ENCODE measurements at regions not wholly inside any gene's neighbourhood (a gene's known extent, or its start where the extent isn't known, plus 50 kb on each side); places are given as distances from the start of the nearest gene placed in this dataset.

DNA sequence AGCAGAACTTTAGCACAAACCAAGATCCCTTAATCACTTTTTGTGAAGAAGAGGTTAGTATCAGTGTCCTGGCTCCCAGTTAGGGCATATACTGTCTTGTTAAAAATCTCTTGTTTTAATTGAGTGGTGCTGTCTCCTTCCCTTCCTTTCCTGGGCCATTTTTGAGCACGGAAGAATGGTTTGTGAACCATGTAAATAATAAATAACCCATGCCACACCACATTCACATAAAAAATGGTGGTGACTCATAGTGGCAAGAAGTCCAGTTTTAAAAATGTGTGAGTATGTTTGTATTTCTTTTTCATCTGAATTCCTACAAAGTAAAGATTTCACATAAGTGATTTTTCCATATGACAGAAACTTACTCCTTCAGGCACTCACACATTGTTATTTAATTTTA, 59.1 kb upstream of the SPRED1 start:
- no peaks in the 10 kb centered on the region for H3K9me1 ChIP-seq (ENCODE audit: insufficient read depth, low read length)
- H4K5ac ChIP-seq (ENCODE audit: low read depth, low read length) = no peak overlapping the region
- no peak overlapping the region for H2AFZ ChIP-seq (replicated peaks; ENCODE audit: low read length, poor library complexity)
- no peaks in the 10 kb centered on the region for H3K4me1 ChIP-seq (ENCODE audit: control insufficient read depth, insufficient read depth, low read length)
- H3K27ac ChIP-seq (ENCODE audit: insufficient read depth, low read length) = no peak overlapping the region
- no peak overlapping the region for H3K4me3 ChIP-seq (ENCODE audit: insufficient read depth, low read depth, low read length)
- no peak overlapping the region for H2AK9ac ChIP-seq (replicated peaks; ENCODE audit: low read depth, low read length, poor library complexity)
- no peak overlapping the region for H3K4me2 ChIP-seq (ENCODE audit: low read depth, low read length)
- H3K18ac ChIP-seq (ENCODE audit: low read depth, low read length) = no peak overlapping the region
- H2BK5ac ChIP-seq (ENCODE audit: low read depth, low read length, poor library complexity, severe bottlenecking) = no peak overlapping the region
- in situ Hi-C loops (cut with MboI; ENCODE audit: low sequenced_read_pairs) = loop anchor here (25.0 kb wide), 1 partner anchor 469 kb away; no protein-coding TSS in a partner anchor
- no peak overlapping the region for H2BK15ac ChIP-seq (ENCODE audit: low read depth, low read length)
- no peaks in the 10 kb centered on the region for H4K20me1 ChIP-seq (ENCODE audit: insufficient read depth, low read length)
- H2BK20ac ChIP-seq (ENCODE audit: low read depth, low read length) = no peak overlapping the region
- no peak overlapping the region for H4K8ac ChIP-seq (ENCODE audit: low read depth in 2 of 2, low read length in 2 of 2)
- H3K9me3 ChIP-seq (ENCODE audit: control insufficient read depth, insufficient read depth, low read length) = no peaks in the 10 kb centered on the region
- ChIA-PET POLR2A (ENCODE audit: unreplicated experiment) (no interaction called here), CTCF (no interaction called here)
- ATAC-seq (ENCODE audit: low read depth) (0 out of 2 replicates have a peak, but pooled peaks have one; percentile 24), DNase-seq (no peak)
- TF ChIP-seq NFE2L2 (IDR thresholded peaks at IDR 0.05; ENCODE audit: low read depth, low read length) = no peak
- no peak for TF ChIP-seq RCOR1 (IDR thresholded peaks at IDR 0.05; ENCODE audit: insufficient replicate concordance, low read length)
- no peak for TF ChIP-seq MXI1 (IDR thresholded peaks at IDR 0.05; ENCODE audit: borderline replicate concordance, low read depth, low read length)
- TF ChIP-seq POLR2A (IDR thresholded peaks at IDR 0.05; ENCODE audit: low read depth, low read length) = no peak
- TF ChIP-seq SMC3 (IDR thresholded peaks at IDR 0.05; ENCODE audit: low read depth, low read length) = no peak
- no peak for TF ChIP-seq RAD21 (IDR thresholded peaks at IDR 0.05; ENCODE audit: low read length)
- no peak for TF ChIP-seq CEBPB (IDR thresholded peaks at IDR 0.05; ENCODE audit: low read depth, low read length)
- TF ChIP-seq ELK1 (IDR thresholded peaks at IDR 0.05; ENCODE audit: borderline replicate concordance, low read depth, low read length) = no peak
- TF ChIP-seq MAFK (IDR thresholded peaks at IDR 0.05; ENCODE audit: low read depth, low read length) = no peak
- no peak for TF ChIP-seq MAZ (IDR thresholded peaks at IDR 0.05; ENCODE audit: borderline replicate concordance, low read depth, low read length)
- TF ChIP-seq CHD1 (IDR thresholded peaks at IDR 0.05; ENCODE audit: low read depth, low read length) = no peak
- no peak for TF ChIP-seq FOS (IDR thresholded peaks at IDR 0.05; ENCODE audit: low read depth, low read length)
- TF ChIP-seq RFX5 (IDR thresholded peaks at IDR 0.05; ENCODE audit: low read depth, low read length) = no peak
- TF ChIP-seq USF2 (IDR thresholded peaks at IDR 0.05; ENCODE audit: low read depth, low read length) = no peak
- TF ChIP-seq BHLHE40 (IDR thresholded peaks at IDR 0.05; ENCODE audit: low read depth, low read length) = no peak
- TF ChIP-seq CTCF (conservative IDR thresholded peaks at IDR 0.05; ENCODE audit: low read depth, low read length) = no peak
- no peak overlapping the region for H3K9ac ChIP-seq (ENCODE audit: low read depth, low read length)
- no CpG with 5 or more reads among the region's 1 CpG for WGBS, 2 experiments (ENCODE audit: extremely low coverage in 2 of 2, insufficient read length in 1 of 2)
- H3K23ac ChIP-seq (ENCODE audit: low read depth, low read length) = no peak overlapping the region
- H3K27me3 ChIP-seq (ENCODE audit: control insufficient read depth, insufficient read depth, low read length) = peaks cover 17% of the 10 kb centered on the region
- no peaks in the 10 kb centered on the region for H3K79me1 ChIP-seq (ENCODE audit: low read depth in 1 of 2, low read length in 2 of 2)
- no peak overlapping the region for H2BK120ac ChIP-seq (ENCODE audit: low read depth, low read length)
- intact Hi-C loops (cut with micrococcal nuclease) = no loop called here
- no peak overlapping the region for H3K14ac ChIP-seq (replicated peaks; ENCODE audit: low read depth, low read length)
- H3K4ac ChIP-seq (ENCODE audit: low read depth, low read length) = no peak overlapping the region
- H4K91ac ChIP-seq (ENCODE audit: insufficient read depth, low read depth, low read length) = no peak overlapping the region
- dilution Hi-C loops (cut with HindIII; ENCODE audit: low sequenced_read_pairs, unreplicated experiment) = no loop called here
- no peaks in the 10 kb centered on the region for H3K36me3 ChIP-seq (ENCODE audit: control insufficient read depth, insufficient read depth, low read length)
- BruUV-seq (replicated peaks) = no TSS peak
- no peak overlapping the region for H2AK5ac ChIP-seq (ENCODE audit: low read depth, low read length)
- H3K56ac ChIP-seq (ENCODE audit: extremely low read depth, insufficient read depth, low read length) = no peak overlapping the region

Data from IMR-90 (cell line).